ENCODE measurements at regions not wholly inside any gene's neighbourhood (a gene's known extent, or its start where the extent isn't known, plus 50 kb on each side); places are given as distances from the start of the nearest gene placed in this dataset.

DNA sequence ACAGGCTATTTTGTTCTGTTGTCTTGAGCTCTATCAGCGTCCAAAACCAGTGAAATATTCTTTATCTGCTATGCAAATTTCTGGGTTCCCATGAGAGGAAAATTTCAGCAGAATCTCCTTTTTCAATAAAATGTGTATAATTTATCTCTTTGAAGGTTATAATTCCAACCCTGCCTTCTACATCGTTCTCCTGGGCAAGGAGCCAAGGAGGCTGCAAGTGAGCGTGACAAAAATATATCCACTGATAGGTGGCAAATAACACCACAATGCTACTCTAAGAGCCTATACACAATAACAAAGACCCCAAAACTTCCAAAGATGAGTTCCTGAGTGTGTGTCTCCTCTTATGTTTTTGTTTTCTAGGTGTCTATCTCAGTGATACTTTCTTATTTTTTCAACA lies 664.7 kb upstream of the SORCS1 start:
- Histone ChIP-seq H3K9me3 (no peaks in the 10 kb centered on the region), H3K4me1 (peaks cover 5% of the 10 kb centered on the region), H3K36me3 (ENCODE audit: low read depth, missing control alignments) (no peaks in the 10 kb centered on the region), H3K4me3 (no peak overlapping the region), H3K27me3 (no peaks in the 10 kb centered on the region), H3K27ac (no peak overlapping the region)
- intact Hi-C loops (cut with DNase I; ENCODE audit: low total_unique reads): no loop called here
- 22 to 43% methylated on average over 3 of the region's 3 CpGs for WGBS, 2 donors
- no peak for TF ChIP-seq POLR2A (IDR thresholded peaks at IDR 0.05)
- TF ChIP-seq, protein P1, sequence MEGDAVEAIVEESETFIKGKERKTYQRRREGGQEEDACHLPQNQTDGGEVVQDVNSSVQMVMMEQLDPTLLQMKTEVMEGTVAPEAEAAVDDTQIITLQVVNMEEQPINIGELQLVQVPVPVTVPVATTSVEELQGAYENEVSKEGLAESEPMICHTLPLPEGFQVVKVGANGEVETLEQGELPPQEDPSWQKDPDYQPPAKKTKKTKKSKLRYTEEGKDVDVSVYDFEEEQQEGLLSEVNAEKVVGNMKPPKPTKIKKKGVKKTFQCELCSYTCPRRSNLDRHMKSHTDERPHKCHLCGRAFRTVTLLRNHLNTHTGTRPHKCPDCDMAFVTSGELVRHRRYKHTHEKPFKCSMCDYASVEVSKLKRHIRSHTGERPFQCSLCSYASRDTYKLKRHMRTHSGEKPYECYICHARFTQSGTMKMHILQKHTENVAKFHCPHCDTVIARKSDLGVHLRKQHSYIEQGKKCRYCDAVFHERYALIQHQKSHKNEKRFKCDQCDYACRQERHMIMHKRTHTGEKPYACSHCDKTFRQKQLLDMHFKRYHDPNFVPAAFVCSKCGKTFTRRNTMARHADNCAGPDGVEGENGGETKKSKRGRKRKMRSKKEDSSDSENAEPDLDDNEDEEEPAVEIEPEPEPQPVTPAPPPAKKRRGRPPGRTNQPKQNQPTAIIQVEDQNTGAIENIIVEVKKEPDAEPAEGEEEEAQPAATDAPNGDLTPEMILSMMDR (IDR thresholded peaks at IDR 0.05): no peak
- DNase-seq: peak; percentile 15

DNA sequence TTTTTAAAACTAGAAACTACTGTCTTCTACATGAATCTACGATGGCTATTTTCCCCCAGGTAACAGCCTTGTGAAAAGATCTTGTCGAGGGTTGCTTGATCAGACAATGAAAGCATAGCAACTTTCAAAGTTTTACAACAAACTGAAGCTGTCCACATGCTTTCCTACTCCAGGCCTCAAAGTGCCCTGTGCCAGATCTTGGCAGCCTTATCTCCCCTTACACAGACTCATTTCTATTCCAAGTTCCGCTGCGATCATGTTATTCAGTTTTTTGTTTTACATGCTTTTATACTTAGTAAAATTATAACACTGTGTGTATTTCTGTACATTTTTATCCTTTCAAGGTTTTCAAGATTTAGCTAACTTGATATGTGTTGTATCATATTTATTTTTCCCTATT lies 661.7 kb upstream of the SORCS1 start:
- Histone ChIP-seq H3K36me3 (ENCODE audit: low read depth, missing control alignments) (no peaks in the 10 kb centered on the region), H3K4me1 (peaks cover 5% of the 10 kb centered on the region), H3K4me3 (no peak overlapping the region), H3K27me3 (no peaks in the 10 kb centered on the region), H3K9me3 (no peaks in the 10 kb centered on the region), H3K27ac (no peak overlapping the region)
- intact Hi-C loops (cut with DNase I; ENCODE audit: low total_unique reads): no loop called here
- WGBS, 2 donors: 53 to 60% methylated on average over 4 of the region's 4 CpGs
- TF ChIP-seq, protein P1 (IDR thresholded peaks at IDR 0.05): no peak
- TF ChIP-seq POLR2A (IDR thresholded peaks at IDR 0.05): no peak
- peak; percentile 16 for DNase-seq

DNA sequence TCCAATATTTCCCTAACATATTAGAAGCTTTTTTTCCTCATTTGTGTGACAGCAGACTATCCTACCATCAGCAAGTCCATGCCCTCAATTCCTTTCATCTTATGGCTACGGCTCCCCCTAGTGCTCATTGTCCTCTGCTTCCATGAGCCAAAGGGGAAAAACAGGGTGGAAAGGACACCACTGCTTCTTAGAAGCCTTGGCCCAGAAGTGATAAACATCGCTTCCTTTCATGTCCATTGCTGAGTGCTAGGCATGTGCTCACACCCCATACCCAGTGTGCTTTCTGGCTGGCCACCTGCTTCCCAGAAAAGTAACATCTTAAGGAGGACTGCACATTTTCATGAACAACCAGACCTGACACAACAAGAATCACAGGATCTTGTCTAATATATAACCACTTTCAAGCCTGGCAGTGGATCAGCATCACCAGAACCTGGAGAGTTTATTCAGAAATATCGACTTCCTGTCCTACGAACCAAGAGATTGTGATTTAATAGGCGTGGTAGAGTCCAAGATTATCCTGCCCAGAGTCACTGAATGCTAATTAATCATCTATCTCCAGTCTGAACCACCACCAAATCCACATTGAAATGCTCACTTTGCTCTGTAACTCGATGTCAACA lies 650.5 kb upstream of the SORCS1 start:
- no peaks in the 10 kb centered on the region for H3K4me1 ChIP-seq
- H3K36me3 ChIP-seq (ENCODE audit: low read depth, missing control alignments): no peaks in the 10 kb centered on the region
- no peaks in the 10 kb centered on the region for H3K9me3 ChIP-seq
- no peaks in the 10 kb centered on the region for H3K27me3 ChIP-seq
- H3K4me3 ChIP-seq: no peak overlapping the region
- H3K27ac ChIP-seq: no peak overlapping the region
- TF ChIP-seq, protein P1 (IDR thresholded peaks at IDR 0.05): peak in 2 of 3 experiments; percentile 21 to 41
- TF ChIP-seq POLR2A (IDR thresholded peaks at IDR 0.05): no peak
- 74 to 75% methylated on average over 6 of the region's 6 CpGs for WGBS, 2 donors
- intact Hi-C loops (cut with DNase I; ENCODE audit: low total_unique reads): no loop called here
- DNase-seq: peak; percentile 82

DNA sequence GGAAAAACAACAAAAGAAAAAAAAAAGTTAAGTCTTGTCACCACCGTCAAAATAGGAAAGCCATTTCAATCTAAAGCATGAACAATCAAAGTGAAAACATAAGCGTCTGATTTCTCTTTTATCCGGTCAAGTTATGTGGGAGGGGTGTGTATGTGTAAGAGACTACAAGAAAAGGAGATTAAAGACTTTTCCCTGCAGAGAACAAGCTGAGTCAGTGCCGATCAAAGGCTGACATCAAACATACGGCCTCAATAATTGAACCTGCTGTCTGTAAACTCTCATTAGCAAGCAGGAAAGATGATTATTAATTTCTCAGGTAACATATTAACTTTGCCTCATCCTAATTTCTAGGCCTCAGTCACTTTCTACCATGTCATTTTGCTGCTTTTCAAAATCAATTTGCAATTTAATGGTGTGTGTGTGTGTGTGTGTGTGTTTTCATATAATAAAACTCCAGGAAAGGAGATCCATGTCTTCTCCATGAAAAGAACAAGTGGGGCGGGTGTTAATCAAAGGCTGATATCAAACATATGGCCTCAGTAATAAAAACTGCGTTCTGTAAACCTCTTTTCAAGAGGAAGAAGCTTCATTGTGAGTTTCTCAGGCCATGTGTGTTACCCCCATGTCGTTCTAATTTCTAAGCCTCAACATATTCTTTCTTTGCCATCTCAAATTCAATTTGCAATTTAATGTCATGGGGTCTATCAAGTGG lies 649.1 kb upstream of the SORCS1 start:
- no peaks in the 10 kb centered on the region for H3K36me3 ChIP-seq (ENCODE audit: low read depth, missing control alignments)
- no peak for TF ChIP-seq POLR2A (IDR thresholded peaks at IDR 0.05)
- TF ChIP-seq, protein P1 (IDR thresholded peaks at IDR 0.05): no peak
- H3K27me3 ChIP-seq: no peaks in the 10 kb centered on the region
- WGBS, 2 donors: 85 to 86% methylated on average over 8 of the region's 8 CpGs
- H3K4me3 ChIP-seq: no peak overlapping the region
- H3K9me3 ChIP-seq: no peaks in the 10 kb centered on the region
- H3K4me1 ChIP-seq: no peaks in the 10 kb centered on the region
- no peak for DNase-seq
- intact Hi-C loops (cut with DNase I; ENCODE audit: low total_unique reads): no loop called here
- H3K27ac ChIP-seq: no peak overlapping the region

DNA sequence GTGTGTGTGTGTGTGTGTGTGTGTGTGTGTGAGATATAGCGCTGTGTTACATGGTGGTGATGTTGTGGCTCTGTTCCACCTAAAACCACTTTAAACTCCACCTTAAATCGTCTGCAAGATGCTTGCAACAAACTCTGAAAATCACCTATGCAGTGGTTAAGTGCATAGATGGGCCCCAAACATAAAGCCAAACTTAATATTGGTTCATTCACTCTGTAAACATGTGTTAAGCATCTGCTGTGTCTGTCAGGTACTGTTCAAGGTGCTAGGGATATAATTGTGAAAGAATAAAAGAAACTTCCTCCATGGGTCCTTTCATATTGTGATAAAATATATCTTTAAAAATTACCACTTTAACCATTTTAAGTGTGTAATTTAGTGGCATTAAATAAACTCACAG lies 645.4 kb upstream of the SORCS1 start:
- intact Hi-C loops (cut with DNase I; ENCODE audit: low total_unique reads): no loop called here
- no peak overlapping the region for H3K27ac ChIP-seq

More for the DNA sequence above, 645.4 kb upstream of the SORCS1 start:
- Histone ChIP-seq H3K36me3 (ENCODE audit: low read depth, missing control alignments) (no peaks in the 10 kb centered on the region), H3K4me3 (no peak overlapping the region), H3K27me3 (no peaks in the 10 kb centered on the region), H3K9me3 (no peaks in the 10 kb centered on the region), H3K4me1 (no peaks in the 10 kb centered on the region)
- TF ChIP-seq POLR2A (IDR thresholded peaks at IDR 0.05): no peak
- TF ChIP-seq, protein P1 (IDR thresholded peaks at IDR 0.05): no peak
- DNase-seq: no peak
- WGBS, 2 donors: 84 to 92% methylated on average over 2 of the region's 2 CpGs

All from testis (tissue), 2 donors.